ENCODE measurements at regions not wholly inside any gene's neighbourhood (a gene's known extent, or its start where the extent isn't known, plus 50 kb on each side); places are given as distances from the start of the nearest gene placed in this dataset.

DNA sequence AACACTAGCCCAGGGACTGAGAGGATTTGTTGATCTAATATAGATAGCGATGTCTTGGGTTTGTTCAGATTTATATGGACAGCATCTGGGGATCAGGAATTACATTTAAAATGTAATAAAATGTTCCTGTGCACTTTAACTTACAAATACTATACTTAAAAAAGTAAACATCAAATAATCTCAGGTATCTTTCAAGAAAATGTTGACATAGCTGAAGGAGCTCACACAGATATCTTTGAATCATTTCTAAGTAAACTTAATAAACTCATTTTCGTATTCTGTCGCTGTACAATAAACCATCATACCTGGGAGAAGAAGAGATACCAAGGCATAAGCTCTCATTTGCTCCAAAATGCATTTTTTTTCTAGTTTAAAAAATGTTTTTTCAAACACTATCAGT, 557.5 kb upstream of the NR2F2 start:
- TF ChIP-seq CTCF (IDR thresholded peaks at IDR 0.05) (no peak), POLR2A (IDR thresholded peaks at IDR 0.05) (no peak)

All from body of pancreas (tissue), 4 donors.